ENCODE measurements at regions not wholly inside any gene's neighbourhood (a gene's known extent, or its start where the extent isn't known, plus 50 kb on each side); places are given as distances from the start of the nearest gene placed in this dataset.

- Mint-ChIP-seq H3K27ac (no peak overlapping the region), H3K36me3 (no peaks in the 10 kb centered on the region), H3K4me1 (no peaks in the 10 kb centered on the region), H3K9me3 (peaks cover 0 to 3% (median 0%) of the 10 kb centered on the region in 7 donors), H3K4me3 (no peak overlapping the region), H3K27me3 (ENCODE audit: low read depth in 3 of 3) (no peaks in the 10 kb centered on the region)
- no peak overlapping the region for H3K9ac ChIP-seq (ENCODE audit: insufficient read depth, low read length, poor library complexity, severe bottlenecking)
- no peaks in the 10 kb centered on the region for H3K9me3 ChIP-seq (replicated peaks in 1 of 2; ENCODE audit: control insufficient read depth in 1 of 2, insufficient read depth in 1 of 2, low read length in 2 of 2)
- no CpG with 5 or more reads among the region's 2 CpGs for WGBS (ENCODE audit: insufficient coverage)
- no peaks in the 10 kb centered on the region for H3K36me3 ChIP-seq (replicated peaks in 1 of 2; ENCODE audit: control insufficient read depth in 1 of 2, insufficient read depth in 2 of 2, low read length in 2 of 2)
- H3K4me3 ChIP-seq (replicated peaks in 1 of 3; ENCODE audit: low read depth in 2 of 3, low read length in 3 of 3), result no peak overlapping the region
- H3K27ac ChIP-seq (ENCODE audit: low read depth in 1 of 2, low read length in 2 of 2), result no peak overlapping the region
- H4K20me1 ChIP-seq (ENCODE audit: insufficient read depth, low read length), result no peaks in the 10 kb centered on the region
- intact Hi-C loops (cut with micrococcal nuclease), result no loop called here
- no peaks in the 10 kb centered on the region for H3K79me2 ChIP-seq (ENCODE audit: insufficient read depth, low read length)
- H3K4me1 ChIP-seq (ENCODE audit: control insufficient read depth in 1 of 2, insufficient read depth in 2 of 2, low read length in 2 of 2), result no peaks in the 10 kb centered on the region
- H3K4me2 ChIP-seq (replicated peaks; ENCODE audit: extremely low read depth, low read length, poor library complexity, severe bottlenecking), result no peak overlapping the region
- no peak overlapping the region for H2AFZ ChIP-seq (ENCODE audit: insufficient read depth, low read depth, low read length, poor library complexity, severe bottlenecking)
- DNase-seq, result no peak
- no peaks in the 10 kb centered on the region for H3K27me3 ChIP-seq (ENCODE audit: control insufficient read depth in 2 of 2, insufficient read depth in 2 of 2, low read length in 2 of 2)
- TF ChIP-seq CTCF (IDR thresholded peaks at IDR 0.05), result no peak
Measured at GRCh38 chr3:74534611-74535010, 79.8 kb downstream of the CNTN3 start.

- H3K4me3 ChIP-seq (replicated peaks in 1 of 3; ENCODE audit: low read depth in 2 of 3, low read length in 3 of 3), result no peak overlapping the region
- no peaks in the 10 kb centered on the region for H4K20me1 ChIP-seq (ENCODE audit: insufficient read depth, low read length)
- H3K36me3 ChIP-seq (replicated peaks in 1 of 2; ENCODE audit: control insufficient read depth in 1 of 2, insufficient read depth in 2 of 2, low read length in 2 of 2), result no peaks in the 10 kb centered on the region
- no peak for TF ChIP-seq CTCF (IDR thresholded peaks at IDR 0.05)
- 100% methylated on average over 2 of the region's 4 CpGs for WGBS (ENCODE audit: insufficient coverage)
- no peaks in the 10 kb centered on the region for H3K4me1 ChIP-seq (ENCODE audit: control insufficient read depth in 1 of 2, insufficient read depth in 2 of 2, low read length in 2 of 2)
- H3K36me3 Mint-ChIP-seq, result no peaks in the 10 kb centered on the region
- H3K4me3 Mint-ChIP-seq, result no peak overlapping the region
- H3K79me2 ChIP-seq (ENCODE audit: insufficient read depth, low read length), result no peaks in the 10 kb centered on the region
- no peaks in the 10 kb centered on the region for H3K27me3 ChIP-seq (ENCODE audit: control insufficient read depth in 2 of 2, insufficient read depth in 2 of 2, low read length in 2 of 2)
- H2AFZ ChIP-seq (ENCODE audit: insufficient read depth, low read depth, low read length, poor library complexity, severe bottlenecking), result no peak overlapping the region
- H3K27ac Mint-ChIP-seq, result no peak overlapping the region
- H3K4me1 Mint-ChIP-seq, result no peaks in the 10 kb centered on the region
- DNase-seq, result no peak
- intact Hi-C loops (cut with micrococcal nuclease), result no loop called here
- peaks cover 0 to 3% (median 0%) of the 10 kb centered on the region in 7 donors for H3K9me3 Mint-ChIP-seq
- no peak overlapping the region for H3K9ac ChIP-seq (ENCODE audit: insufficient read depth, low read length, poor library complexity, severe bottlenecking)
- no peak overlapping the region for H3K4me2 ChIP-seq (replicated peaks; ENCODE audit: extremely low read depth, low read length, poor library complexity, severe bottlenecking)
- H3K9me3 ChIP-seq (replicated peaks in 1 of 2; ENCODE audit: control insufficient read depth in 1 of 2, insufficient read depth in 1 of 2, low read length in 2 of 2), result no peaks in the 10 kb centered on the region
- H3K27ac ChIP-seq (ENCODE audit: low read depth in 1 of 2, low read length in 2 of 2), result no peak overlapping the region
- H3K27me3 Mint-ChIP-seq (ENCODE audit: low read depth in 3 of 3), result no peaks in the 10 kb centered on the region
Measured at GRCh38 chr3:74532446-74532845, 82.0 kb downstream of the CNTN3 start.

All from CD14-positive monocyte (primary cell).